ENCODE measurements at regions not wholly inside any gene's neighbourhood (a gene's known extent, or its start where the extent isn't known, plus 50 kb on each side); places are given as distances from the start of the nearest gene placed in this dataset.
A peak's percentile ranks its signal among the peaks of the same experiment; 100 is the strongest.

DNA sequence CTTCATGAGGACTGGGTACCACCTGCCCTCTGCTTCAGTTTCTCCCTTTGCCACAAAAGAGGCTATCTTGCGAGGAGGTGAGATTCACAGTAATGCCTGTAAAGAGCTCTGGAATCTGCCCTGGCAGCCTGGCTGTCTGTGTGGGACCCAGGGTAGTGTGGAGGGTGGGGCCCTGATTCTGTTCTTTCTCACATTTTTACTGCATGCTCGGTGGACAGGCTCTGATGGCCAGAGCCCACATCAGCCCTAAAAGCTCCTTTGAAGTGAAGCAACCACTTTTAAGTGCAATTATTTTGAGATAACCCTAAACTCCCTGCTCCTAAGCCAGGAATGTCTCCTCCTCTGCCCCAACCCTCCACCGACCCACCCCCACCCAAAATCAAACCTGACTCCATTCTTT lies 92.1 kb upstream of the PODXL start:
- no peaks in the 10 kb centered on the region for H3K4me1 ChIP-seq (replicated peaks in 1 of 2; ENCODE audit: control insufficient read depth in 2 of 2, insufficient read depth in 2 of 2, low read length in 2 of 2)
- H4K20me1 ChIP-seq (replicated peaks; ENCODE audit: control insufficient read depth, insufficient read depth, low read length), result no peaks in the 10 kb centered on the region
- ATAC-seq (no peak), DNase-seq (ENCODE audit: extremely low read depth in 1 of 4, low spot score in 3 of 4) (no peak), FAIRE-seq (no peak)
- no peaks in the 10 kb centered on the region for H3K9me1 ChIP-seq (ENCODE audit: control insufficient read depth, insufficient read depth, low read length)
- in situ Hi-C loops (cut with MboI) (no loop called here), intact Hi-C loops (cut with micrococcal nuclease) (no loop called here)
- no peaks in the 10 kb centered on the region for H3K79me2 ChIP-seq (ENCODE audit: control insufficient read depth, insufficient read depth, low read length)
- CTCF ChIA-PET (ENCODE audit: low intra/inter-chr PET ratio), result no interaction called here
- no peak overlapping the region for H3K4me3 ChIP-seq
- H3K27me3 ChIP-seq (ENCODE audit: control insufficient read depth in 2 of 2, insufficient read depth in 2 of 2, low read length in 2 of 2), result peaks cover 21 to 54% of the 10 kb centered on the region in 2 experiments
- no TSS peak for BruUV-seq (replicated peaks)
- 0% methylated on average over 3 of the region's 3 CpGs for WGBS (ENCODE audit: insufficient coverage, low coverage, missing lambda C conversion rate)
- H3K27ac ChIP-seq (ENCODE audit: extremely low read depth, low read depth, low read length), result no peak overlapping the region
- no peaks in the 10 kb centered on the region; the same call in 1 of the 2 replicates for H3K9me3 ChIP-seq (replicated peaks; ENCODE audit: control insufficient read depth, insufficient read depth, low read depth, low read length)
- no peak overlapping the region for H3K9ac ChIP-seq (ENCODE audit: insufficient read depth in 1 of 2, low read depth in 2 of 2, low read length in 2 of 2)
- no peak for TF ChIP-seq SRSF9 (IDR thresholded peaks at IDR 0.05; ENCODE audit: borderline replicate concordance, low read depth, low read length)
- no peak for TF ChIP-seq KLF1 (tag; IDR thresholded peaks at IDR 0.05)
- TF ChIP-seq, protein P1, sequence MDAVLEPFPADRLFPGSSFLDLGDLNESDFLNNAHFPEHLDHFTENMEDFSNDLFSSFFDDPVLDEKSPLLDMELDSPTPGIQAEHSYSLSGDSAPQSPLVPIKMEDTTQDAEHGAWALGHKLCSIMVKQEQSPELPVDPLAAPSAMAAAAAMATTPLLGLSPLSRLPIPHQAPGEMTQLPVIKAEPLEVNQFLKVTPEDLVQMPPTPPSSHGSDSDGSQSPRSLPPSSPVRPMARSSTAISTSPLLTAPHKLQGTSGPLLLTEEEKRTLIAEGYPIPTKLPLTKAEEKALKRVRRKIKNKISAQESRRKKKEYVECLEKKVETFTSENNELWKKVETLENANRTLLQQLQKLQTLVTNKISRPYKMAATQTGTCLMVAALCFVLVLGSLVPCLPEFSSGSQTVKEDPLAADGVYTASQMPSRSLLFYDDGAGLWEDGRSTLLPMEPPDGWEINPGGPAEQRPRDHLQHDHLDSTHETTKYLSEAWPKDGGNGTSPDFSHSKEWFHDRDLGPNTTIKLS (IDR thresholded peaks at IDR 0.05; ENCODE audit: borderline replicate concordance, low read depth), result no peak
- POLR2A ChIA-PET, result interaction anchor here (0.6 kb wide), 1 partner anchor 113 kb away, joined by 4 read pairs; no protein-coding TSS in a partner anchor
- no peak overlapping the region for H2AFZ ChIP-seq (ENCODE audit: low read depth, low read length)
- H3K4me2 ChIP-seq (ENCODE audit: insufficient read depth, low read length), result no peak overlapping the region
- H3K36me3 ChIP-seq (ENCODE audit: control insufficient read depth, insufficient read depth, low read length), result no peaks in the 10 kb centered on the region

DNA sequence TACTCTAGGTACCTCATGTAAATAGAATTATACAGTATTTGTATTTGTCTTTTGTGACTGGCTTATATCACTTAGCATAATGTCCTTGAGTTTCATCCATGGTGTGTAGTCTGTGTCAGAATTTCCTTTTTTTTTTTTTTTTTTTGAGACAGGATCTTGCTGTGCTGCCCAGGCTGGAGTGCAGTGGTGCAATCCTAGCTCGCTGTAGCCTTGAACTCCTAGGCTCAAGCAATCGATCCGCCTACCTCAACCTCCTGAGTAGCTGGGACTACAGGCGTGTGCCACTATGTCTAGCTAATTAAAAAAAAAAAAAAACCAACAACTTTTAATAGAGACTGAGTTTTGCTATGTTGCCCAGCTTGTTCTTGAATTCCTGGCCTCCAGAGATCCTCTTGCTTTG lies 89.8 kb upstream of the PODXL start:
- CTCF ChIA-PET (ENCODE audit: low intra/inter-chr PET ratio), result no interaction called here
- Histone ChIP-seq H3K36me3 (ENCODE audit: control insufficient read depth, insufficient read depth, low read length) (no peaks in the 10 kb centered on the region), H3K4me1 (replicated peaks in 1 of 2; ENCODE audit: control insufficient read depth in 2 of 2, insufficient read depth in 2 of 2, low read length in 2 of 2) (no peaks in the 10 kb centered on the region), H3K79me2 (ENCODE audit: control insufficient read depth, insufficient read depth, low read length) (no peaks in the 10 kb centered on the region), H3K27me3 (ENCODE audit: control insufficient read depth in 2 of 2, insufficient read depth in 2 of 2, low read length in 2 of 2) (peaks cover 28 to 65% of the 10 kb centered on the region in 2 experiments), H2AFZ (ENCODE audit: low read depth, low read length) (no peak overlapping the region), H4K20me1 (replicated peaks; ENCODE audit: control insufficient read depth, insufficient read depth, low read length) (no peaks in the 10 kb centered on the region), H3K4me2 (ENCODE audit: insufficient read depth, low read length) (no peak overlapping the region), H3K9me1 (ENCODE audit: control insufficient read depth, insufficient read depth, low read length) (no peaks in the 10 kb centered on the region), H3K4me3 (no peak overlapping the region), H3K27ac (ENCODE audit: extremely low read depth, low read depth, low read length) (no peak overlapping the region), H3K9me3 (replicated peaks; ENCODE audit: control insufficient read depth, insufficient read depth, low read depth, low read length) (no peaks in the 10 kb centered on the region; the same call in 1 of the 2 replicates), H3K9ac (ENCODE audit: insufficient read depth in 1 of 2, low read depth in 2 of 2, low read length in 2 of 2) (no peak overlapping the region)
- POLR2A ChIA-PET, result interaction anchor here (0.5 to 0.6 kb wide), 2 partner anchors 8 to 754 kb away, joined by 3 read pairs; no protein-coding TSS in a partner anchor
- WGBS (ENCODE audit: insufficient coverage, low coverage, missing lambda C conversion rate), result 0% methylated on average over 4 of the region's 4 CpGs
- TF ChIP-seq ZNF121 (CRISPR knock-in tag; conservative IDR thresholded peaks at IDR 0.05), result peak; percentile 88
- TF ChIP-seq EP400 (IDR thresholded peaks at IDR 0.05), result no peak
- TF ChIP-seq, protein P2, sequence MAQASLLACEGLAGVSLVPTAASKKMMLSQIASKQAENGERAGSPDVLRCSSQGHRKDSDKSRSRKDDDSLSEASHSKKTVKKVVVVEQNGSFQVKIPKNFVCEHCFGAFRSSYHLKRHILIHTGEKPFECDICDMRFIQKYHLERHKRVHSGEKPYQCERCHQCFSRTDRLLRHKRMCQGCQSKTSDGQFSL (CRISPR knock-in tag; IDR thresholded peaks at IDR 0.05), result no peak
- TF ChIP-seq, protein P2 (tag; IDR thresholded peaks at IDR 0.05), result no peak
- FAIRE-seq, result no peak
- no peak for ATAC-seq
- no peak for DNase-seq (ENCODE audit: extremely low read depth in 1 of 4, low spot score in 3 of 4)
- intact Hi-C loops (cut with micrococcal nuclease) (no loop called here), in situ Hi-C loops (cut with MboI) (no loop called here)
- BruUV-seq (replicated peaks), result no TSS peak
